ENCODE measurements at regions not wholly inside any gene's neighbourhood (a gene's known extent, or its start where the extent isn't known, plus 50 kb on each side); places are given as distances from the start of the nearest gene placed in this dataset.

- DNase-seq (ENCODE audit: low read depth, low spot score): no peak
These were observed 174.3 kb downstream of the EMX2 start for GRCh38 chr10:117716889-117717288.

- no peak for DNase-seq (ENCODE audit: low read depth, low spot score)
These were observed 176.7 kb downstream of the EMX2 start for GRCh38 chr10:117718986-117719920.

DNA sequence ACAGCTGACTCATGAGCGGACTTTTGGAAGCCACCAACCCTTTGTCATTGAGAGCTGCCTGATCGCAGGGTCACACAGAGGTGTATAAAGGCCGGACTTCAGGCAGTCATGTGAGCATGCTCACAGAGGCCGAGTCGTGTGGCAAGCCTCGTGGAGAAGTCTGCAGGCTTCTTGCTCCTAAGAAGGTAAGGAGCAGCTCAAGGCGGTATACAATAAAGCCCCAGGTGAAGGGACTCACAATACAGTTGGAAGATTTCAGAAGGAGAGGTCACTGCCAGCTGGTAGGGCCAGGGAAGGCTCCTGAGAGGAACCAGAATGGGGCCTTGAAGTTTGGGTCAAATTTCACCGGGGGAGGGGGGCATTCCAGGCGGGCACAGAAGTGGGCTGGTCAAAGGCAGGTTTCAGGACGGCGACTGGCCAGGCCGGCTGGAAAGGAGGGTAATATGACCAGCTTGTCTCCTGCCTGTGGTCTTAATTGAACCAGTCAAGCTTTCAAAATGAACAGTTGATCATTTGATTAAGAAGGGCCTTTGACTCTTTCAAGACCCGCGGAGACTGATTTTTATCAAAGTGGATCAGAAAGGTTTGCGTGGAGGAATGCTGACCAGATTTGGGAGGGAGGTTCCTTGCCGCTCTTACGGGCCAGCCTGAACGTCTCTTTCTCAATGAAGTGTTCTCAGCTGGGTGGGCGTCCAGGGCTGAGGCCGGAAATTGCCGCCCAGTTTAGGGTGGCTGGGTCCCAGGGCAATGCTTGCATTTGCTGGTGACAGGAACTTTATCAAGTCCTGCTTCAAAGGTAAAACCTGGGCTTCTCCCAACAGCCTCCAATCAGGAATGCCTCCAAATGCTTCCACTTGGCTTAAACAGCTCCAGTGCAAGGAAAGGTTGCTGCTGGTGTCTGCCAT is 178.6 kb downstream of the EMX2 start:
- no peak for DNase-seq (ENCODE audit: low read depth, low spot score)

DNA sequence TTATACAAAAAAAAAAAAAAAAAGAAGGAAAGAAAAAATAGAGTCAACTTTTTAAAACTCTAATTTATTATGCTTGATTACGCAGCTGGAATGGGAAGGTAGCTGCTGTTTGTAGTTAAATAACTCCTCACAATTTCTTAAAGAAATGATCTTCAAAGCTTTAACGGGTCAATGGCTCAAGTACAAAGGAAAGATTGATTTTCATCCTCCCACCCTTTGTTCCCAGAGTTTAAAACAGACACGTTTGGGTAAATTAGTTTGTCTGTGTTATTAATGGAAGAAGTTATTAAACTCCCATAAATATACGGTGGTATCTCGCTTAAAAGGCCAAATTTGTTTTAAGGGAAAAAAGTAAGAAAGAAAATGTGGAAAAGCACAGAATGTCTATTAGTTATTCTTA is 179.3 kb downstream of the EMX2 start:
- no peak for DNase-seq (ENCODE audit: low read depth, low spot score)

DNA sequence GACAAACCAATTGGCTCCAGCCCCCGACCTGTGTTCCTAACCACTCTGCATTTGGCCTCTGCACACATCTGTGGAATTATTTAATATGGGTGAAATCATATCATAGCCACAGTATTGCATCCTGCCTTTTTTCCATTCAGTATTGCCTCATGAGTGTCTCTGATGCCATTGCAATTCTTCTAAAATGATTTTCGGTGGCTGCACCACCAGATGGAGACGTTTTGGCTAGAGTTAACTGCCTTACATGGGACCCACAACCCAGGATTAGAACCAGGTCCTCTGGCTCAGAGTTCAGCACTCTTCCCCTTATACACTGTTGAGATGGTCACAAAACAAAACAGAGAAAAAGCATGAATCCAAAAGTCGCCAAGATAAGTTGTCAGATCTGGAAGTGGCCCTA is 180.8 kb downstream of the EMX2 start:
- DNase-seq (ENCODE audit: low read depth, low spot score): no peak

- DNase-seq (ENCODE audit: low read depth, low spot score): no peak
These were observed 183.4 kb downstream of the EMX2 start for GRCh38 chr10:117725993-117726392.

GRCh38 chr10:117726596-117727295 is 184.2 kb downstream of the EMX2 start:
- no peak for DNase-seq (ENCODE audit: low read depth, low spot score)

- DNase-seq (ENCODE audit: low read depth, low spot score): no peak
These were observed 184.9 kb downstream of the EMX2 start for GRCh38 chr10:117727421-117727820.

DNA sequence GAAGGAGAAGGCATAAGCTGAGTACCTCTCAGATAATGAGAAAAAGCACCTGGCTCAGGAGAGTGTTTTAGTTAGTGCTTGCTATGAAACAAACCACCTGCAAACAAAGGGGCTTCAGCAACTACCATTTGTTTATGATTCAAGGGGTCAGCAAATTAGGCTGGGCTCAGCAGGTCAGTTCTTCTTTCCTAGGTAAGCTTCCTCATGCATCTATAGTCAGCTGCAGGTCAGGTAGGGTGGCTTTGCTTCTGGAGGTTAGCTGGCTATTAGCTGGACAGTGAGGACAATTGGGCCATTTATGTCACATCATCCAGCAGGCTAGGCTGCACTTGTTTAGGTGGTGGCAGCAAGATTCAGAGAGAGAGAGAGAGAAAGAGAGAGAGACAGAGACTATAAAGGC is 185.5 kb downstream of the EMX2 start:
- no peak for DNase-seq (ENCODE audit: low read depth, low spot score)

DNA sequence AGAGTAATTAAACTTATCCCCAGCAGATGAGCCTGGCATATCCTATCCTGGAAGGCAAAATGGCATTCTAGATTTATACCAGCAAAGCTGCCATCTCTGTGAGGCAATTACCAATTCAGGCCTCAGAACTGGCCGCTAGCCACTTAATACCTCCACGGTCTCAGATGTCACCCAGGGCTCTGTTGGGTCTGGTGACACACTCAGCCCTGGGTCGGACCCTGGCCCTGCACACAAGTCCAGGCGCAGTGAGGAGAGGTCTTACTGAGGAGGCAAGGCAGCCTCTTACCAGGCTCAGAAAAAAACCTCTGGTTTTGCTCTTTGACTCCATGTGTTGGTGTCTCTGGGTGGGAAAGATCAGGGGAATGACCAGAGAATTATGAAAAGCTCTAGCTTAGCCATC is 186.6 kb downstream of the EMX2 start:
- no peak for DNase-seq (ENCODE audit: low read depth, low spot score)

GRCh38 chr10:117731121-117731791 is 188.7 kb downstream of the EMX2 start:
- no peak for DNase-seq (ENCODE audit: low read depth, low spot score)

GRCh38 chr10:117734731-117735405 is 192.3 kb downstream of the EMX2 start:
- no peak for DNase-seq (ENCODE audit: low read depth, low spot score)

DNA sequence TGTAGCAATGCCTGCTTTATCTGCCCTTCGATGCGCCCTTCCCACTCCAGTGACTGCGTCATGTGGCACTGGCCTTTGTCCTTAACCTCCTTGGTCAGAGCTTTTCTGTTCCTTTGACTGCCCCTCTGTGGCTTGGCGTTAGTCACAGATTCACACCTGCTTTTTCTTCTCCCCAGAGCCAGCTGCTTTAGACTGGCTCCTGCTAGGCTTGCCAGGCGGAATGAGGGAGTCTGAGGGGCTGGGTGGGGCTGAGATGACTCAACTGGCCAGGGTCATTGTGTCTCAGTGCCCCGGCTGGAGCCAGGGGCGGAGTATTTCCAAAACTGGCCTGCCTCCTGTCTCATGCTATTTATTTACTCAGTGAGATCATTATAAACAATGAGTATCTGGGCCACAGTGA is 194.1 kb downstream of the EMX2 start:
- no peak for DNase-seq (ENCODE audit: low read depth, low spot score)

- DNase-seq (ENCODE audit: low read depth, low spot score): no peak
These were observed 197.5 kb downstream of the EMX2 start for GRCh38 chr10:117740088-117740487.

DNA sequence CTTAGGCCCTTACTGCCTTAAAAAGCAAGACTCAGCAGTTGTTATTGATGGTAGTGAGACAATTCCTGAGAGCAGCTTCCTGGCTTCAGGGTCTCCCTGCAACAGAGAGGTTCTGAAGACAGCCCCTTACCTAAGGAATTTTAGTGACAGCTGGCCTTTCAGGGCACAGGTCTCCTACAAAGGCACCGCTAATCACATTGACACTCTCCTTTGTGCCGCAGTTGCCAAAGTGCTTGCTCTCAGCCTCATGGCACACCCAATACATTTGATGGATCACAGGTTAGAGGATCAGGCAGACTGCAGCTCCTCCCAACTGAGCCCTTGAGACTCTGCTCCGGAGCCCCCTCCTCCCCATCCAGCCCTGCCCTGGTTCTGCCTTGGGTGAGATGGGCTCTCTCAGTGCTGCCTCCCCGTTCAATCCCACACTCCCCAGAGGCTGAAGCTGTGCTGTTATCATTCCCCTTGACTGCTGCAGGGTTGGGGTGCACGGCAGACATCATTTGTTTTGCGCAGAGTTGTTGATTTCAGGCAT is 198.2 kb downstream of the EMX2 start:
- DNase-seq (ENCODE audit: low read depth, low spot score): no peak

DNA sequence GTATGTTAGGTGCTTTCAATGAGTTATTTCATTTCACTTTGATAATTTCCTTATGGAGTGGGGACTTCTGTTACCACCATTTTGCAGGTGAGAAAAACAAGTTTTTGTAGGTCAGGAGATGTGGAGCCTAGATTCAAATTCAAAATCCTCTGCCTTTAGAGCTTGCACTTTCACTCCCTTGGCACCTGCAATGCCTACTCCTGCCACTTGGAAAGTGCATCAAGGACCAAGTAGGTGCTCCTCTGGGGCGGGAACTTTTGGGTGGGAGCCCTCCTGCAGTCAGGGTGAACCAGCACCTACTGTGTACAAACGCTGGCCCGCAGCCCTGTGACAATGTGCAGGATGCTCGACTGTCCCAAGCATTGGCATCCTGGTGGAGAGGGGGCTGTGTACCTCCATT is 199.0 kb downstream of the EMX2 start:
- no peak for DNase-seq (ENCODE audit: low read depth, low spot score)

DNA sequence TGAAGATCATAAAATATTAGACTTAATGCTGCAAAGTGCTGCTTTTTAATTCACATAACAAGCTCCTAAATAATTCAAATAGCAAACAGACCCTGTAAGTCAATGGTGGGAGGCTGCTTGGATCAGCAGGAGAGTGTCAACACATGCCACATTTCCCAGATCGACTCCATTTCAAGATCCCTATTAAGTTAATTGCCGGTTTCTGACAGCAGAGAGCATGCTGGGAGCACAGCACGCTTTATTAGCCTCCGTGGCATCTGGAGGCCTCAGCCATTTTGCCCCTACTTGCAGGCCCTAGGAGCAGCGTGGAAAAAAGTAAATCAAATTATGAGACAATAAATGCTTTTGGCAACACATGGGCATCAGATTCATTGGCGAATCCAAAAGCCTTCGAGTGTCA is 201.0 kb downstream of the EMX2 start:
- DNase-seq (ENCODE audit: low read depth, low spot score): no peak

GRCh38 chr10:117745301-117745700 is 202.8 kb downstream of the EMX2 start:
- DNase-seq (ENCODE audit: low read depth, low spot score): no peak

DNA sequence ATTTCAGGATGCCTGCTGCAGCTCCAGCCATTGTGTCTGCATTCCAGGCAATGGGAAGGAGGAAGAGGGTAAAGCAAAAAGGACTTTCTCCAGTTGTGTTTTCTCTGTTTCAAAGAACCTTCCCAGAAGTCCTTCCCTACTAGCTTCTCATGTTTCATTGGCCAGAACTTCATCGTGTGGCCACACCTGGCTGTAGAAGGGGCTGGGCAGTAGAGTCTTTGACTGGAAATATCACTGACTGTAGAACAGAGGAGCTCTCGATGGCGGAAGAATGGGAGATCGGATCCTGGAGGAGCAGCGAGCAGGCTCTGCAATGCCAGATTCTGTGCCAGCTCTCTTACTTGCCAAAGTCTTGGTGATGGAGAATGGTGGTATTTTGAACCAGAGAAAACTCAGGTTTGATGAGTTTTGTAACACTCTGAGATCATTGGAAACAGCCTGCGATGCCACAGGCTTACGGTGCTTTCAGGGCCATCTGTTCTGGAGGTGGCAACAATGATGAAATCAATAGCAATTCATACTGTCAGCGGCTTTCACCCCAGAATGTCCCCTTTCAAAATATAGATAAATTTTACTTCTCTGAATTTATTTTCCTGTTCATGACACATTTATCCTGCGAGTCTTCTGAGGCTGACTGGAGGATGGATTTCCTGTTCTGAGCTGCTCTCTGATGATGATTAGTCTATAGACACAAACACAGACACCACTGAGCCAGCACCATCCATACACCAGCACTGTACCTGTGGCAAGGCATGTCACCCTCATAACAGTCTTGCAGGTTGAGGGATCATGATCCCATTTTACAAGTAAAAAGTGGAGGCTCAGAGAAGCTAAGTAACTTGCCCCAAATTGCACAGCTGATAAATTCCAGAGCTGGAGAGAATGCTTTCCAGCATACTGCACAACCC is 204.2 kb downstream of the EMX2 start:
- no peak for DNase-seq (ENCODE audit: low read depth, low spot score)

- DNase-seq (ENCODE audit: low read depth, low spot score): no peak
These were observed 205.1 kb downstream of the EMX2 start for GRCh38 chr10:117747636-117748035.
